Germinal center (tissue), 1 donor: ENCODE measurements at regions not wholly inside any gene's neighbourhood (a gene's known extent, or its start where the extent isn't known, plus 50 kb on each side); places are given as distances from the start of the nearest gene placed in this dataset.
"Not testable (repeated sequence)": the region's sequence is repeated elsewhere in the genome, so short reads cannot be mapped to it uniquely, and the experiment has no call there.

ENCODE experiments used
- DNase-seq: peaks from one replicate; pipeline ENCODE4 v3.0.0; 2012; ENCODE audit warnings: mixed read lengths, low spot score

GRCh38 chr3:19825193-19825592 lies 108.8 kb downstream of the EFHB start:
- DNase-seq, result no peak

- DNase-seq, result no peak
These were observed 111.2 kb downstream of the EFHB start for GRCh38 chr3:19822805-19823204.

GRCh38 chr3:19816631-19817030 lies 117.4 kb downstream of the EFHB start:
- no peak for DNase-seq

GRCh38 chr3:19815805-19816204 lies 118.2 kb downstream of the EFHB start:
- DNase-seq, result no peak

- not testable (repeated sequence) for DNase-seq
These were observed 120.3 kb downstream of the EFHB start for GRCh38 chr3:19813743-19814142.

GRCh38 chr3:19811689-19812088 lies 122.3 kb downstream of the EFHB start:
- DNase-seq, result no peak

GRCh38 chr3:19808834-19809233 lies 125.2 kb downstream of the EFHB start:
- no peak for DNase-seq

- DNase-seq, result no peak
These were observed 134.1 kb downstream of the EFHB start for GRCh38 chr3:19799887-19800286.

- no peak for DNase-seq
These were observed 134.9 kb downstream of the EFHB start for GRCh38 chr3:19799115-19799514.

GRCh38 chr3:19798324-19798723 lies 135.7 kb downstream of the EFHB start:
- DNase-seq, result no peak

GRCh38 chr3:19792388-19792787 lies 141.6 kb downstream of the EFHB start:
- DNase-seq, result no peak

- DNase-seq, result no peak
These were observed 158.3 kb downstream of the EFHB start for GRCh38 chr3:19775765-19776164.

- DNase-seq, result no peak
These were observed 164.3 kb downstream of the EFHB start for GRCh38 chr3:19769694-19770093.

- no peak for DNase-seq
These were observed 168.1 kb downstream of the EFHB start for GRCh38 chr3:19765954-19766353.

GRCh38 chr3:19757773-19758172 lies 176.2 kb downstream of the EFHB start:
- no peak for DNase-seq

- no peak for DNase-seq
These were observed 184.5 kb downstream of the EFHB start for GRCh38 chr3:19749448-19750017.

GRCh38 chr3:19748782-19749447 lies 185.1 kb downstream of the EFHB start:
- no peak for DNase-seq

- DNase-seq, result no peak
These were observed 190.0 kb downstream of the EFHB start for GRCh38 chr3:19744047-19744446.

- DNase-seq, result no peak
These were observed 191.1 kb downstream of the EFHB start for GRCh38 chr3:19742935-19743334.

GRCh38 chr3:19739504-19739903 lies 194.5 kb downstream of the EFHB start:
- no peak for DNase-seq

GRCh38 chr3:19738846-19739245 lies 195.2 kb downstream of the EFHB start:
- DNase-seq, result no peak

GRCh38 chr3:19735111-19735510 lies 198.9 kb downstream of the EFHB start:
- no peak for DNase-seq

- no peak for DNase-seq
These were observed 199.6 kb downstream of the EFHB start for GRCh38 chr3:19734453-19734852.

- DNase-seq, result no peak
These were observed 209.0 kb downstream of the EFHB start for GRCh38 chr3:19725000-19725399.
